ENCODE measurements at regions not wholly inside any gene's neighbourhood (a gene's known extent, or its start where the extent isn't known, plus 50 kb on each side); places are given as distances from the start of the nearest gene placed in this dataset.
"Not testable (repeated sequence)": the region's sequence is repeated elsewhere in the genome, so short reads cannot be mapped to it uniquely, and the experiment has no call there.

DNA sequence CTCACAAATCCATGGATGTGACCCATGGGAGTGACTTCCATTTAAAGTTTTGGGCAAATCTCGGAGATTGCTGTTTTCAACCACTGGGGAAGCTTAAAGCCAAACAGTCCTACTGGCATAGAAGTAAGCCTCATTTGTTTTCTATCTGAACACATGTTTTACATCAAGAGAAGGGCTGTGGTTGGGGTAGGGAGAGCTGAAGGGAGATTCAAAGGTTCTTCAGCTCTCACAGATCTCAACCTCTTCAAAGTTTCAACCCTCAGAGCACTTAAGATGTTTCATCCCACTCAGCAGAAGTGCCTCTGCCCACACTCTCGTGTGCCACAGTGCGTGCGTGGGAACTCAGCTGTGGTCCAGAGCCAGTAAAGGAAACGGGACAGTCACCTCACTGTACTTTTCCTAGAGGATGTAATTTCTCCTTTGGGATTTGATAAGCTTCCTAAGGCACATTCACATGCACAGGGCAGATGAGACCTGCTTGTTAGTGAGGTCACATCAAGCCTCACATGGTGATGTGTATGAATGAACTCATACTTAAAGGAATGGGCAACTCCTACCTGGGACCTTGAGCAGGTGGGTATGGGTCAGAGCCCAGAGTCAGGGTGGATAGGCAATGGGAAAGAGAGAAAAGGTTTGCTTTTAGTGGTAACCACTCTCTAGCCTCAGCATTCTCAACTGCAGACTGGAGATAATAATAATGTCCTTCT, 260.2 kb downstream of the BCL2L11 start:
- TF ChIP-seq, protein P1, sequence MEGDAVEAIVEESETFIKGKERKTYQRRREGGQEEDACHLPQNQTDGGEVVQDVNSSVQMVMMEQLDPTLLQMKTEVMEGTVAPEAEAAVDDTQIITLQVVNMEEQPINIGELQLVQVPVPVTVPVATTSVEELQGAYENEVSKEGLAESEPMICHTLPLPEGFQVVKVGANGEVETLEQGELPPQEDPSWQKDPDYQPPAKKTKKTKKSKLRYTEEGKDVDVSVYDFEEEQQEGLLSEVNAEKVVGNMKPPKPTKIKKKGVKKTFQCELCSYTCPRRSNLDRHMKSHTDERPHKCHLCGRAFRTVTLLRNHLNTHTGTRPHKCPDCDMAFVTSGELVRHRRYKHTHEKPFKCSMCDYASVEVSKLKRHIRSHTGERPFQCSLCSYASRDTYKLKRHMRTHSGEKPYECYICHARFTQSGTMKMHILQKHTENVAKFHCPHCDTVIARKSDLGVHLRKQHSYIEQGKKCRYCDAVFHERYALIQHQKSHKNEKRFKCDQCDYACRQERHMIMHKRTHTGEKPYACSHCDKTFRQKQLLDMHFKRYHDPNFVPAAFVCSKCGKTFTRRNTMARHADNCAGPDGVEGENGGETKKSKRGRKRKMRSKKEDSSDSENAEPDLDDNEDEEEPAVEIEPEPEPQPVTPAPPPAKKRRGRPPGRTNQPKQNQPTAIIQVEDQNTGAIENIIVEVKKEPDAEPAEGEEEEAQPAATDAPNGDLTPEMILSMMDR (IDR thresholded peaks at IDR 0.05; ENCODE audit: poor library complexity) = not testable (repeated sequence)
- TF ChIP-seq EZH2 (IDR thresholded peaks at IDR 0.05; ENCODE audit: borderline replicate concordance); EZH2phosphoT487 (IDR thresholded peaks at IDR 0.05; ENCODE audit: low read depth, severe bottlenecking, unreplicated experiment): not testable (repeated sequence)
